NCI-H2227 treated with DMSO at 0.1 percent for 48 hours (cell line): ENCODE measurements at regions not wholly inside any gene's neighbourhood (a gene's known extent, or its start where the extent isn't known, plus 50 kb on each side); places are given as distances from the start of the nearest gene placed in this dataset.

ENCODE experiments used
- DNase-seq: peaks from one replicate; lab custom pipeline; 2025; lab: John Stamatoyannopoulos, UW

DNA sequence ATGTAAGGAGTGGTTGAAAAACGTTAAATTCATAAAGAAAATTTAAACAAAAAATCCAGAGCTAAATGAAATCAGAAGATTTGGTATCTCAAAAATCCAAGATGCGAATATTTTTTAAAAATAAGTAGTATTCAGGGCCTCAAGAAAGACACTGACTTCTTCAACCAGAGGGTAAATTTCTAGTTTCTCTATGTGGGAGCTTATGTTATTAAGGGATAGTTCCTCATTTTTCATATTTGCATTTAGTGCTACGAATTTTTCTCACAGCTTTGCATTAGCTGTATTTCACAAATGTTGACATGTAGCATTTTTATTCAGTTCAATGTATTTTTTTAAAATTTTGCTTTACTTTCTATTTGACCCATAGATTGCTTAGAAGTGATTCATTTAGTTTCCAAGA lies 454.7 kb downstream of the CBLN2 start:
- no peak for DNase-seq

DNA sequence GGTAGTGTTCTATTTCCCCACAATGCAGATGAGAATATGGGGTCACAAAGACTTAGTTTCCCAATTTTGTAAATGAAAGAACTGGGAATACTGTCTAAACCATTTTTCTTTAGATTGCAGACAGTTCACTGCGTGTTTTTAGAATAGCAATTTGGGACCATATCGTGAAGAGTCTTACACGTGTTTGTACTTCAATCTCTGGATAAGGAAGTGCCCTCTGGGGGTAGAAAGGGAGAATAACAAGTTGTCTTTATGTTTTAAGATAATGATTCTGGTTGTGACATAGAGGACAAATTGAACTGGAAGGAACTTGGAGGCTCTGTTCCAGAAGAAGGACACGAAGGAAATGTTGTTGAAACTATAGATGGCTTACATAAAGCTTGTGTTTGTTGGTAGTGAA lies 457.7 kb downstream of the CBLN2 start:
- no peak for DNase-seq

DNA sequence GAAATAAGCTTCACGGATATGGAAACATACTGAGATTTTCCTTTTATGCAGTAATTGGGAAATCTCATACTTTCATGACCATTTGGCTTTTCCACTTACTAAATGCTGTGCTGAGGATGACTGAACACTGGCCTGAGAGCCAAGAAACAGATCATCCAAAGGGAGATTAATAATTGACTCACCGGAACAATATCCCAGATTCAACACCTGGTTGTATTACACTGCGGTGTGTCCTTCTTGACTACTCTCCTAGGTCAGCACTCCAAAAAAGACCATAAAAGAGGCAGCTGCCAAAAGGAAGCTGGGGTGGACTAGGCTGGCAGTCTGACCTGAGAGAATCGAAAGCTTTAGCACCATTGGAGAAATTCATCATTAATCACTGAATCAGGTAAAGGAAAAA lies 469.1 kb downstream of the CBLN2 start:
- DNase-seq: no peak

- no peak for DNase-seq
Measured at GRCh38 chr18:72063001-72063400, 481.1 kb downstream of the CBLN2 start.

DNA sequence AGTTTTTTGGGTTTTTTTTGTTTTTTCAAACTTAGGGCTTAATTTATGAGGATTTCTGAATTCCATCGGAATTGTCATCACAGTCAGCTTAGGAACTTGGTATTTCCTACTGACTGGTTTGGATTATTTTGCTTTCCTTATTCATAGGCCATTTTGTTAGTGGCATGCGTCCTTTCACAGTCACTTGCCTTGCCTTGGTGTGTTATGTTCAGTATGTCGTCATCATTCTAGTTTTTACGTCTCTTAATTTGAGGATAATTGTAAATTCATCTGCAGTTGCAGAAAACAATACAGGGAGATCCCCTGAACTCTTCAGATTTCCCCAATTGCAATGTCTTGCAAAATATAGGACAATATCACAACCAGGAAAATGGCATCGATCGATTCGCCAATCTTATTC lies 485.3 kb downstream of the CBLN2 start:
- DNase-seq: no peak

GRCh38 chr18:72056171-72056570 lies 488.0 kb downstream of the CBLN2 start:
- no peak for DNase-seq

GRCh38 chr18:72041313-72042032 lies 502.7 kb downstream of the CBLN2 start:
- no peak for DNase-seq

DNA sequence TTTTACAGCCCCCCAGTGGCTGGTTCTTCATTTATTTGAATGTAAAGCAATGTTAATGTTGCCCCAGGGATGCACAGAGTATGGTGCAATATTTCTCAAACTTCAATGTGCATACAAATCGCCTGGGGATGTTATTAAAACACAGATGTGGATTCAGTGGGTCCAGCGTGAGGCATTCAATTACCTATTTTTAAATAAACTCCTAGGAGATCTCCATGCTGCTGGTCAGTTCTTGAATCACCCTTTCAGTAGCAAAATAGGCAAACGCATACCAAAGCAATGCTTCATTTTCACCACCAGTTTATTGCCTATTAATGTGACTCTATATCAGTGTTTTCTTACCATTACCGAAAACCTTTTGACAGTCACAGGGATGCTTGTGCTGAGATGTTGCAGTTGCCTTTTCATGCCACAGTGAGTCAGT lies 530.7 kb downstream of the CBLN2 start:
- no peak for DNase-seq

GRCh38 chr18:71998547-71999097 lies 545.5 kb downstream of the CBLN2 start:
- DNase-seq: no peak

- DNase-seq: no peak
Measured at GRCh38 chr18:71995904-71996465, 548.2 kb downstream of the CBLN2 start.

DNA sequence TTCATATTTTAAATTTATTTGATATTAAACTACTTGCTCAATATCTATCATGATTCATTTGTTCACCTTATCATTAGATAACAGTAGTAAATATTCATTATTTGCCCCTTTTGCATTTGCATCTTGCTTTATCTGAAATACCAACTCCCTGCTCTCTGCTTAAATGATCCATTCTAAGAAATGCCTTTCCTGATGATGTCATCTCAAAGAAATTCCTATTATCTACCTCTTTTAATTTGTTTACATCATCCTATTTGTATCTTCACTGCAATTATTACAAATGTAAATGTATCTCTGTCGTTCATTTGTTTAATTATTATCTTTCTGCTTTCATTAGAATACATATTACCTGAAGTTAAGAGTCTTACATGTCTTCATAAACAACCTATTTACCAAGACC lies 549.9 kb downstream of the CBLN2 start:
- no peak for DNase-seq

- no peak for DNase-seq
Measured at GRCh38 chr18:71989616-71990015, 554.5 kb downstream of the CBLN2 start.

DNA sequence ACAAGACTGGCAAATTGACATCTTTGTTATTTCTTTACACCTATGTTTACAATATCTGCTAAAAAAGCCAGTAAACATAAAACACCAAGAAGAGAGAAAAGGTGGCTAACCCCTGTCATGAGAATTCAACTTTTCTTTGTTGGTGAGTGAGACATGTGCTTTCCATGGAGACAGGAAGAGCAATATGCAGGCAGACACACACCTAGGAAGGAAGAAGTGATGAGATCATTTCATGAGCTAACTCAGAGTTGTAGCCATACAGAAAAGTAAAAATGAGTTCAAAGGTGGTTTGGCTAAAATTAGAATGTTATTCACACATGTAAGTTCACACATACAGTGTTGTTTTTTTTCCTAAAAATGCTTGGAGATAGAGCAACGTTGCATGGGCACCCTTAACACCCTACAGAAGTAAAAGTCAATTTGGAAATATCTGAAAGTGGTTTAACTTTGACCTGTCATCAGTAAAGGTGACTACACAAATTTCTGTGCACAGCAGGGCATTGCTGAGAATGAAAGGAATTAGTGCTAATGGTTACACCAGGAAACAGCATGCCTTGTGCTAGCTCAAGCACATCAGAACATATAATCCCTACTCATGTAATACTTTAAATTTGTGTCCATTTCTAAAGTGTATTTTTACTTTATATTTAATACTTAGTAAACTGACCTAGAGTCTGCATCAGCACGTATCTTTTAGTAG lies 557.6 kb downstream of the CBLN2 start:
- DNase-seq: no peak

DNA sequence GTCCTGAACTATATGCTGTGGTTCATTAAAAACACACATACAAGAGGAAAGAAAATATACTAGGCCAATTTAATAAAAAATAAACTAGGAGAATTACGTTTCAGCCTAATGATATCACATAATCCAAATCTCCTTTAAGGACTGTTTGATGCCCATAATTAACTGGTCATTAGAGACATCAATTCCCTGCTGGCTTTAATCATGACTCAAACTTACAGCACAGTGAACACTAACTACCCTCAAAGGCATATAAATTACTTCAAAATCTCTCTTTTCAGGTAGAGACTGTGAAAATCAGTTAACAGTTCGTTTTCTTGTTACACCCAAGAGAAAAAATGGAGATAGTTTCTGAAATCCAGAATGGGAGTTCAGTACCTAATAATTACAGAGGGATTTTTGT lies 567.4 kb downstream of the CBLN2 start:
- DNase-seq: no peak

DNA sequence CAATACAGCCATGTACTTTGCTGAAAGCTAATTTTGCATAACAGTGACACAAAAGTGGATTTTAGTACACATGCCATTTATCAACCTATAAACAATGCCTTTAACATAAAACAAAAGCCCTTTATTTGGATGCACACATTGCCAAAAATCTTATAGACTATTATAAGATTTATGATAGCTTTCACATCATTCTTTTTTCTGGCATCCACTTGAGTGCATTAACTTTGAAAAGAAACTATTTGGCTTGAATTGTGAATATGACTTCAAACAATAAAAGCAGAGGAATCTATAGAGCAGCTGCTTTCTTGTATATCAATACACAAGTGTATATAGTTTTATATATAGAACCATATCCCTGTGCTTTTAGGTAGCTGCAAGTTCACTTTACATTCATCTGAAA lies 577.4 kb downstream of the CBLN2 start:
- no peak for DNase-seq

DNA sequence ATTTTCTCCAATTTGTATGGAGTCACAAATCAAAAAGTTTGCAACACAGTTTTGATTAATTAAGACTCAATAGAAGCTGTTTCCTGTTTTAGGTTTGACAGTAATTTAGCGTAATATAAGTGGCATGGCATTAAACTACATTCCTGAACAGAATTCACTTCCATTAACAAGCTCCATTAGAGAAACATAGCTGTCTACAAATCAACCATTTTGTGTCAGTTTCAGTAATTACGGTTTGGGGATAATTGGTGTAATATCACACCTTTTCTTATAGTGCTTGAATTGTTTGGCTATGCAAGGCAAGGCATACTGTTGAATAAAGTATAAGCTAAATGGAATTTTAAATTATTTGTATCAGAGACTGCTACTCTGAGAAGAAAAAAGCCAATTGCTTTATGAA lies 585.5 kb downstream of the CBLN2 start:
- no peak for DNase-seq

- no peak for DNase-seq
Measured at GRCh38 chr18:71951001-71951400, 593.1 kb downstream of the CBLN2 start.

- DNase-seq: no peak
Measured at GRCh38 chr18:71942433-71942832, 601.7 kb downstream of the CBLN2 start.

DNA sequence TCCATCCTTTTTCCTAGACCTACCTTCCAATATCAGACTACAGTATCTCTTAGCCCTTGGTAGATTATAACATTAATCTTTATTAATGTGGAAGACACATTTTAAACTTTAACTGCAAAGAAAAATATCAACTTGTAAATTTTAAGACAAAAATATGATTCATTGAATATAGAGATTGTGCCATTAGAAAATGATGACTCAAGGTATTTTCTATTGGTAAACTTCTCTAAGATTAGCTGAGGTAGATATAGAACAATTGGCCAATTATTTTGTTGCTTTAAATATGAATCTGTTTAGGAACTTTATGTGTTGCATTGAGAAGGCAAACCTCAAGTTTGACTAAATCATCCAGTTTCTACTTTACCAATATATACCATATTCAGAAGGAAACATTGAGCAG lies 604.7 kb downstream of the CBLN2 start:
- DNase-seq: no peak

DNA sequence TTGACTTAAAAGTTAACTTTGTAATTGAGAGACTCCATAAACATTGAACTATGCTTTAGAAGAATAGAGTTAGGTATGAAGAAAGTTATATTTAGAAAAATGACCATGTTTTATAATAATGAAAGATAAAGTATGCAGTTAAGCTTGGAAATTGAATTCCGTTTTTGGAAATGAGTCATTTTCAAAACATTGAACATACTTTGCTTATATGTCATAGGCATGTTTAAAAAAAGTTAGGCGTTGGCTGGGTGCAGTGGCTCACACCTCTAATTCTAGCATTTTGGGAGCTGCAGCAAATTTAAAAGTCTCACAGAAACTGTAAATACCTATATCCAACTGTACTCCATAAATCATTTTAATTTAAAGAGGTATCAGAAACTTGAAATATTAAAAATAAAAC lies 607.4 kb downstream of the CBLN2 start:
- DNase-seq: no peak

DNA sequence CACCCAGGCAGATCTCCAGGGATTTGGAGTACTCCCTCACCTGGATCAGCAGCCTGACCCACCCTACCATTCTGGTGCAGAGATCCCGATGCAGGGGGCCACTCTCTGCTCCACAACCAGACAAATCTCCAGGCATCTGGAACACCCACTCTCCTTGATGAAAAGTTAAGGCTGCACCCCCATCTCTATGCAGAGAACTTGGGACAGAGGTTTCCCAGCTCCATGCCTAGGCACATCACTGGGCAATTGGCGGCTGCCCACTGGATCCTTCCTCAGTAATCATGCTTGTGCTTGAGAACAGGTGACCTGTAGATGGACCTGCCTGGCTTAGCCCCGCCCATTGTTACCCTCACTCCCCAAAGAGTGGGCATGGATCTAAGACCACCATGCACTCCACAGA lies 624.9 kb downstream of the CBLN2 start:
- no peak for DNase-seq

GRCh38 chr18:71913641-71914040 lies 630.5 kb downstream of the CBLN2 start:
- no peak for DNase-seq

- no peak for DNase-seq
Measured at GRCh38 chr18:71902482-71902881, 641.7 kb downstream of the CBLN2 start.
